ENCODE measurements at regions not wholly inside any gene's neighbourhood (a gene's known extent, or its start where the extent isn't known, plus 50 kb on each side); places are given as distances from the start of the nearest gene placed in this dataset.
"Not testable (repeated sequence)": the region's sequence is repeated elsewhere in the genome, so short reads cannot be mapped to it uniquely, and the experiment has no call there.

DNA sequence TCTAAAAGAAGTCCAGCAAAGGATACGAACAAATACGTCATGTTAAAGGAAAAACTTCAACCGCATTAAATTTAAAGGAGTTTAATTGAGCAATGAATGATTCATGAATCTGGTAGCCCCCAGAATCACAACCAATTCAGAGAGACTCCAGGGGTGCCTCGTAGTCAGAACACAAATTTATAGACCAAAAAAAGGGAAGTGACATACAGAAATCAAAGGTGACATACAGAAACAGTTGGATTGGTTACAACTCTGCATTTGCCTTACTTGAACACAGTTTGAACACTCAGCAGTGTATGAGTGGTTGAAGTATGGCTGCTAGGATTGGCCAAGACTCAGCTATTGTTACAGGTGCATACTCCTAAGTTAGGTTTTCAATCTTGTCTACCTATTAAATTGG lies 59.5 kb upstream of the SERP2 start:
- DNase-seq, result not testable (repeated sequence)

DNA sequence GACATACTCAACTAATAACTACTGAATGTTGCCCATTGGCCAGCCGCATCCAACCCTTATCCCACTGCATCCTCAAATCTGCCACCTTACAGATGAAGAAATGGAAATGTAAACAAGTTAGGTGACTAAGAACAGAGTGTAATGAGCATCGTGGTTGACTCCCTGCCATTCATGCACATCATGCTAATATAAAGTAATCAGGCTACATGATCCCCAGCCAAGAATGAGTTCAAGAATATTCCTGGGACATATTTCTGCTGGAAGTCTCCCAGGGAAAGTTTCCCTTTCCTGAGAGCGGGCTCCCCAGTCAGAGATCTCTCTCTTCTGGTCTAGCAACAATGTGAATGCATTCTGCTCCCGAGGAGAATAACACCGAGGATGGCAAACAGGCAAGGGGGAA lies 55.9 kb upstream of the SERP2 start:
- DNase-seq, result no peak

DNA sequence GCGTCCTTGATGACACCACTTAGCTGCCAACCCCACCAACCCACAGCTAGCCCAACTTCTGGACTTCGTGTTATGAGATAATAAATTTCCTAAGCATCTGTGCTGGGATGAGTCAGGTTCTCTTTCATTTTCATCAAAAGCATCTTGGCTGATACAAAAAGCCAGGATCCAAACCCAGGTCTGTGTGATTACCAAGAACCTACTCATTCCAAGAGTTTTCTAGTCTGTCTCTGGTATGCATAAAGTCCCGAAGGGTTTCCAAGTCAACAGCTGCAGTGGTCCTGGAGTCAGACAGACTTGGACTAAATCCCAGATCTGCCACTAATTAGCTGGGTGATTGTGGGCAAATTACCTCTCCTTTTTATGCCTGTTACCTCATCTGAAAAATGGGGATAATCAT lies 55.5 kb upstream of the SERP2 start:
- no peak for DNase-seq

DNA sequence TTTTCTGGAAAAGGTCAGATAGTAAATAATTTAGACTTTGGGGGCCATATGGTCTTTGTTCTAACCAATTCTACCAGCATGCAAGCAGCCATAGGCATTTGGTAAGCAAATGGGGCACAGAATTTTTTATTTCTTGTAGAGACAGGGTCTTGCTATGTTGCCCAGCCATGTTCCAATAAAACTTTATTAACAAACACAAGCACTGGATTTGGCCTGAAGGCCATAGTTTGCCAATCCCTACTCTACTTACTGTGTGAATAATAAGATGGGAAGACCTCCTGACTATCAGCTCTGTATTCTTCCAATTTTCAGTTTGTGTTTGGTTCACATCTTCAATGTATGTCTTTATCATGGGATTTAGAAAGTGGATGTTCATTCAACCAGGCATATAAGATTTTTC lies 53.0 kb upstream of the SERP2 start:
- DNase-seq, result no peak

DNA sequence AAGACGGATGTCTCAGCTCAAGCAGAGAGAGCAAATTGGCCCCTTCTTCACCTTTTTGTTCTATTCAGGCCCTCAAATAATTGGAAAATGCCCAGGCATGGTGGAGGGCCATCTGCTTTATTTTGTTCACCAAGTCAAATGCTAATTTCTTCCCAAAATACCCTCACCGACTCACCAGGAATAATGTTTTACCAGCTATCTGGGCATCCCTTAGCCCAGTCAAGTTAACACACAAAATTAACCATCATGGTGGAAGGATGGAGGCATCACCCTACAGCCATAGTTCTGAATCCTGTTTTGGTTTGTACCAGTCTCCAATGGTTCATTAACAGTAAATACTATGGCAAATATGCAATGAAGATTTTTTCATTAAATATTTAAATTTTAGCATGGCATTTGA lies 51.7 kb upstream of the SERP2 start:
- DNase-seq, result no peak

DNA sequence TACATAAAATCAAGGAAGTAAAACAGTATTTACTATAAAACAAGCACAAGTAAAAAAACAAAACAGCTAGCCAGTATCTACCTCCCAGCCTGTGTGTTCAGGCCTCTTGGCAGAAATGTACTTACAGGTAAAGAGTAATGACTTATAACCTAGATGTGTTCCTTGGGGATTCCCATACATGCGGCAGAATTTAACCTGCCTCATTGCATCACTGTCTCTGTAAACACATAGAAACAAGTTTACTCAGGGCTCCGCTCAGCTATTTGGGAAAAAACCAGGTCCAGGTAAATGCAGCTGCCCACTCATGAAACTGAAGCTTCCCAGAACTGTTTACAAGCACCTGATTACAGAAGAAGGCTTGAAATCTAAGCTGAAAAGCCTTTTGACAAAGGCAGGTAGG lies 50.7 kb upstream of the SERP2 start:
- DNase-seq, result no peak

DNA sequence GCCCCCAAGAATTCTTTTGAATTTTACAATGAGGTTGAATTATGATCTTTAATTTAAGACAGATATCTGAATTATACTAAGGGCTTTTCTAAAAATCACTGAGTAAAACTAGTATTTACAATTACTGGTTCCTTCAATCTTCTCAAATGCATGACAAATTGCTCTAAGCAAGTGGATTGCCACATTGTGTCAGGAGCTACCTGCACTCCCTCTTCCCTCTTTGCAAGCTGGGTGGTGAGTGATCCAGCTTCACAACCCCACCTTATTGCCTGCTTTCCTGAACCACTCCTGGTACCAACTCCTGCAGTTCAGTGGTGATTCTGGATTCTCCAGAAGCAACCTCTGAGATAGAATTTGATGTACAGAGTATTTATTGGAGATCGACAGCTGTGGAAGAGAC lies 49.9 kb upstream of the SERP2 start:
- DNase-seq, result no peak

Data from NCI-H187 treated with DMSO at 0.1 percent for 48 hours (cell line).